PC-9 (cell line): ENCODE measurements at regions not wholly inside any gene's neighbourhood (a gene's known extent, or its start where the extent isn't known, plus 50 kb on each side); places are given as distances from the start of the nearest gene placed in this dataset.

Experiments used
- BruUV-seq: library from RNA; stranded (reverse); fragments of 400-500 nt; replicated peaks from 2 replicates; lab custom pipeline; 2021; lab: Mats Ljungman, UMichigan
- CTCF ChIA-PET: fragments of 300-600 bp; sonication (Branson Sonifier 250); formaldehyde crosslinking; loops from one replicate; lab custom pipeline; 2022; ENCODE audit warnings: antibody characterized with exemption; lab: Charles Lee
- POLR2A ChIA-PET: fragments of 300-600 bp; sonication (Branson Sonifier 250); formaldehyde crosslinking; loops from one replicate; lab custom pipeline; 2022; ENCODE audit warnings: antibody characterized with exemption; ENCODE audit not compliant: unreplicated experiment; lab: Charles Lee
- DNase-seq, 2 experiments: peaks; one replicate each; pipeline versions ENCODE4 v3.0.0 to v3.0.0-alpha.2; 2015 to 2022; ENCODE audit warnings: mixed read lengths in 1 of 2
- H2AFZ ChIP-seq: fragments of 200-600 bp; sonication (generic); 2 replicates; pipeline ENCODE4 v1.8.1; 2017; ENCODE audit warnings: antibody characterized with exemption
- H3F3A ChIP-seq: fragments of 200-600 bp; sonication (generic); 2 replicates; pipeline ENCODE4 v1.8.1; 2017; ENCODE audit warnings: antibody characterized with exemption, mild to moderate bottlenecking, low read depth; ENCODE audit not compliant: insufficient read depth
- H3K27ac ChIP-seq: fragments of 200-600 bp; sonication (generic); 2 replicates; pipeline ENCODE4 v1.6.1; 2016; ENCODE audit warnings: mixed run types
- H3K27me3 ChIP-seq: fragments of 200-600 bp; sonication (generic); 2 replicates; pipeline ENCODE4 v1.6.1; 2016; ENCODE audit warnings: low read depth, mixed run types; ENCODE audit not compliant: insufficient read depth
- H3K36me3 ChIP-seq: fragments of 200-600 bp; sonication (generic); 2 replicates; pipeline ENCODE4 v1.6.1; 2016; ENCODE audit warnings: low read depth, mixed run types
- H3K4me1 ChIP-seq: fragments of 200-600 bp; sonication (generic); replicated peaks from 2 replicates; pipeline ENCODE4 v1.6.1; 2016; ENCODE audit warnings: mixed run types; ENCODE audit not compliant: insufficient read depth
- H3K4me2 ChIP-seq: fragments of 200-600 bp; sonication (generic); 2 replicates; pipeline ENCODE4 v1.6.1; 2017; ENCODE audit warnings: mixed run types
- H3K4me3 ChIP-seq: fragments of 200-600 bp; sonication (generic); 2 replicates; pipeline ENCODE4 v1.6.1; 2016; ENCODE audit warnings: mixed run types
- H3K79me2 ChIP-seq: fragments of 200-600 bp; sonication (generic); 2 replicates; pipeline ENCODE4 v1.6.1; 2017; ENCODE audit warnings: low read depth, mixed run types
- H3K9me2 ChIP-seq: fragments of 200-600 bp; sonication (generic); 2 replicates; pipeline ENCODE4 v1.8.1; 2017; ENCODE audit warnings: mild to moderate bottlenecking; ENCODE audit not compliant: insufficient read depth
- H3K9me3 ChIP-seq: fragments of 200-600 bp; sonication (generic); 2 replicates; pipeline ENCODE4 v1.8.1; 2016; ENCODE audit warnings: low read depth; ENCODE audit not compliant: insufficient read depth
- H4K20me1 ChIP-seq: fragments of 200-600 bp; sonication (generic); 2 replicates; pipeline ENCODE4 v1.8.1; 2017; ENCODE audit not compliant: insufficient read depth
- EZH2 ChIP-seq: fragments of 200-600 bp; sonication (generic); IDR thresholded peaks from 2 replicates; pipeline ENCODE4 v1.8.0; 2017; ENCODE audit warnings: antibody characterized with exemption, low read depth
- intact Hi-C: fragments of 100-400 bp; cut with micrococcal nuclease; formaldehyde crosslinking; loops from one replicate; pipeline ENCODE4 v1.10.0; 2022; ENCODE audit not compliant: unreplicated experiment
- TF ChIP-seq, protein P1 (sequence below): fragments of 200-600 bp; sonication (generic); conservative IDR thresholded peaks from 2 replicates; pipeline ENCODE4 v1.6.1; 2017; ENCODE audit warnings: mixed run types, antibody characterized with exemption, mild to moderate bottlenecking, moderate library complexity

DNA sequence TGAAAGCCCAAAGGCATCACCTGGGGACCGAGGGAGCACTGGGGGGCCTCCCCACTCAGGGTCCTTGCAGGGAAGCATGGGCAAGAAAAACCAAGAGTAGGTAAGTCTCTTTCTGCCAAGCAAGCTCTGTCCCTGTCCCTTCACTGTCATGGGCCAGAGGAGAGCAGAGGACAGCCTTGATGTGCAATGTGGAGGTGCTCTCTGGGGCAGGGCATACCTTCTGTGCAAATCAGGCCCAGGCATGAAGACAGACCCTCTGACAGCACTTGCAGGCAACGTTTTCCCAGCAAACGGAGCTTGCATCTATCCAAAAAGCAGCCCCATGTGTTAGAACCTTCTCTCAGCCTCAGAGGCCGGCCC, 192.5 kb upstream of the PWP1 start:
- intact Hi-C loops, result no loop called here
- no peaks in the 10 kb centered on the region for H3K79me2 ChIP-seq
- H3K36me3 ChIP-seq, result no peaks in the 10 kb centered on the region
- no peak overlapping the region for H3K27ac ChIP-seq
- H3F3A ChIP-seq, result no peaks in the 10 kb centered on the region
- H3K9me2 ChIP-seq, result no peaks in the 10 kb centered on the region
- H3K4me2 ChIP-seq, result no peak overlapping the region
- POLR2A ChIA-PET, result no interaction called here
- no peak overlapping the region for H2AFZ ChIP-seq
- no peaks in the 10 kb centered on the region for H3K27me3 ChIP-seq
- no TSS peak for BruUV-seq
- H3K9me3 ChIP-seq, result no peaks in the 10 kb centered on the region
- no peak for DNase-seq
- TF ChIP-seq, protein P1, sequence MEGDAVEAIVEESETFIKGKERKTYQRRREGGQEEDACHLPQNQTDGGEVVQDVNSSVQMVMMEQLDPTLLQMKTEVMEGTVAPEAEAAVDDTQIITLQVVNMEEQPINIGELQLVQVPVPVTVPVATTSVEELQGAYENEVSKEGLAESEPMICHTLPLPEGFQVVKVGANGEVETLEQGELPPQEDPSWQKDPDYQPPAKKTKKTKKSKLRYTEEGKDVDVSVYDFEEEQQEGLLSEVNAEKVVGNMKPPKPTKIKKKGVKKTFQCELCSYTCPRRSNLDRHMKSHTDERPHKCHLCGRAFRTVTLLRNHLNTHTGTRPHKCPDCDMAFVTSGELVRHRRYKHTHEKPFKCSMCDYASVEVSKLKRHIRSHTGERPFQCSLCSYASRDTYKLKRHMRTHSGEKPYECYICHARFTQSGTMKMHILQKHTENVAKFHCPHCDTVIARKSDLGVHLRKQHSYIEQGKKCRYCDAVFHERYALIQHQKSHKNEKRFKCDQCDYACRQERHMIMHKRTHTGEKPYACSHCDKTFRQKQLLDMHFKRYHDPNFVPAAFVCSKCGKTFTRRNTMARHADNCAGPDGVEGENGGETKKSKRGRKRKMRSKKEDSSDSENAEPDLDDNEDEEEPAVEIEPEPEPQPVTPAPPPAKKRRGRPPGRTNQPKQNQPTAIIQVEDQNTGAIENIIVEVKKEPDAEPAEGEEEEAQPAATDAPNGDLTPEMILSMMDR, result no peak
- TF ChIP-seq EZH2, result no peak
- H3K4me3 ChIP-seq, result no peak overlapping the region
- CTCF ChIA-PET, result no interaction called here
- no peaks in the 10 kb centered on the region for H3K4me1 ChIP-seq
- no peaks in the 10 kb centered on the region; the same call in 1 of the 2 replicates for H4K20me1 ChIP-seq

DNA sequence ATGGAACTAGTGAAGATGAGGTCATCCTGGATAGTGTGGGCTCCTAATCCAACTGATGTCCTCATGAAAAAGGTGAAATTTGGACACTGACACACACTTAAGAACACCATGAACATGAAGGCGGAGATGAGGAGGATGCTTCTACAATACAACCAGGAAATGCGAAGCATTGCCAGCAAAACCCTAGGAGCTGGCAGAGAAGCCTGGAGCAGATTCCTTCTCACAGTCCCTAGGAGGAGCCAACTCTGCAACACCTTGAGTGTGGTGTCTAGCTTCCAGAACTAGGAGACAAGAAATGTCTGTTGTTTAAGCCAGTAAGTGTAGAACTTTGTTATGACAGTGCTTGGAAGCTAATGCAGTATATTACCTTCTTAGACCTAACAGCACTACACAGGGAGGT, 191.9 kb upstream of the PWP1 start:
- POLR2A ChIA-PET, result no interaction called here
- Histone ChIP-seq H3K9me3 (no peaks in the 10 kb centered on the region), H3F3A (no peaks in the 10 kb centered on the region), H3K36me3 (no peaks in the 10 kb centered on the region), H3K9me2 (no peaks in the 10 kb centered on the region), H3K79me2 (no peaks in the 10 kb centered on the region), H2AFZ (no peak overlapping the region), H3K27ac (no peak overlapping the region), H3K4me2 (no peak overlapping the region), H4K20me1 (no peaks in the 10 kb centered on the region; the same call in 1 of the 2 replicates), H3K4me1 (no peaks in the 10 kb centered on the region), H3K27me3 (no peaks in the 10 kb centered on the region), H3K4me3 (no peak overlapping the region)
- DNase-seq, result no peak
- BruUV-seq, result no TSS peak
- CTCF ChIA-PET, result no interaction called here
- TF ChIP-seq EZH2, result no peak
- TF ChIP-seq, protein P1, result no peak
- intact Hi-C loops, result no loop called here

DNA sequence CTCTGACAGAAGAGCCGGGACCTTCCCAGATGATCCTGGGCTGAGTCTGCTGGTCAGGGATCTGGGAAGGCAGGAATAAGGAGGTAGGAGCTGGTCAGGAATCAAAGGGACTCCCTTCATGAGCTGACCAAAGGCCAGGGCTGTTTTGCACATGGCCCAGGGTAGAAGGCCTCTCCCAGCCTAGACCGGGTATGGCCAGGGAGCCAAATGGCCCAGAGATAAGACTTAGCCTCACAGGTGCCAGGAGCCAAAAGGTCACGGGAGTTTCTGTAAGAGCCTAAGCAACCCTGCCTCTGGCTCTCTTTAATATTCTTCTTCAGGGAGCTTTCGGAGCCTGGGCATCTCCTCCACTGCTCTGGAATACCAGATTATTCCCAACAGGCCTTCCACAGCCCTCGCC, 191.3 kb upstream of the PWP1 start:
- no peak for DNase-seq
- TF ChIP-seq, protein P1, result no peak
- Histone ChIP-seq H2AFZ (no peak overlapping the region), H3K79me2 (no peaks in the 10 kb centered on the region), H3K9me3 (no peaks in the 10 kb centered on the region), H3K4me2 (no peak overlapping the region), H3F3A (no peaks in the 10 kb centered on the region), H3K4me3 (no peak overlapping the region), H4K20me1 (no peaks in the 10 kb centered on the region; the same call in 1 of the 2 replicates), H3K27me3 (no peaks in the 10 kb centered on the region), H3K9me2 (no peaks in the 10 kb centered on the region), H3K36me3 (no peaks in the 10 kb centered on the region), H3K27ac (no peak overlapping the region), H3K4me1 (no peaks in the 10 kb centered on the region)
- ChIA-PET CTCF (no interaction called here), POLR2A (no interaction called here)
- intact Hi-C loops, result no loop called here
- no TSS peak for BruUV-seq
